Cardiac fibroblast (primary cell): ENCODE measurements at regions not wholly inside any gene's neighbourhood (a gene's known extent, or its start where the extent isn't known, plus 50 kb on each side); places are given as distances from the start of the nearest gene placed in this dataset.

ENCODE experiments used
- DNase-seq, 2 donors: peaks; one replicate each; pipeline versions ENCODE4 v3.0.0 to v3.0.0-alpha.2; 2010; ENCODE audit warnings: low read depth in 2 of 2
- H3K4me3 ChIP-seq, 2 donors: replicated peaks in 1 of 2; 1 replicate in 1 of 2; 2 replicates in 1 of 2; pipeline ENCODE4 v1.5.1; 2011; ENCODE audit warnings: low read depth in 2 of 2, low read length in 2 of 2, mild to moderate bottlenecking in 2 of 2, moderate library complexity in 1 of 2
- TF ChIP-seq, protein P1 (sequence below): IDR thresholded peaks from one replicate; pipeline ENCODE4 v1.5.1; 2011; ENCODE audit warnings: low read depth, mild to moderate bottlenecking, low read length, inconsistent platforms

DNA sequence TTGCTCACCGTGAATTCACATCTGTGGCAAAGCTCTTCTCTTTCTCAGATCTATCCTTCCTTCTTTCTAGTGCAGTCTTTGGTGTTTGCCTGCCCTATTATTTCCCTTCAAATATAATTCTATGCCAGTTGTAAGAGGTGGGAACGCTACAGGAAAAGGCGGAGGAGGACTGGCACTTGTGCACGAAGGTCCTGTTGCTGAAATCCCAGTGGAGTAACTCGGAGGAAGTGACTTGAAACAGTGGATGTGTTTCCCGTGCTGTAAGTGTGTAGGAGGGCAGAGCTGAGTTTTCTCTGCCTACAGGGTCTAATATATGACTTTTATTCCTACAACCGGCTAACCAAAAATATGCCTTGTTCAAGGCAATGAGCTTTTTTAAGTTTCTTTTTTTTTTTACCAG is 754.8 kb downstream of the QKI start:
- no peak overlapping the region for H3K4me3 ChIP-seq
- TF ChIP-seq, protein P1, sequence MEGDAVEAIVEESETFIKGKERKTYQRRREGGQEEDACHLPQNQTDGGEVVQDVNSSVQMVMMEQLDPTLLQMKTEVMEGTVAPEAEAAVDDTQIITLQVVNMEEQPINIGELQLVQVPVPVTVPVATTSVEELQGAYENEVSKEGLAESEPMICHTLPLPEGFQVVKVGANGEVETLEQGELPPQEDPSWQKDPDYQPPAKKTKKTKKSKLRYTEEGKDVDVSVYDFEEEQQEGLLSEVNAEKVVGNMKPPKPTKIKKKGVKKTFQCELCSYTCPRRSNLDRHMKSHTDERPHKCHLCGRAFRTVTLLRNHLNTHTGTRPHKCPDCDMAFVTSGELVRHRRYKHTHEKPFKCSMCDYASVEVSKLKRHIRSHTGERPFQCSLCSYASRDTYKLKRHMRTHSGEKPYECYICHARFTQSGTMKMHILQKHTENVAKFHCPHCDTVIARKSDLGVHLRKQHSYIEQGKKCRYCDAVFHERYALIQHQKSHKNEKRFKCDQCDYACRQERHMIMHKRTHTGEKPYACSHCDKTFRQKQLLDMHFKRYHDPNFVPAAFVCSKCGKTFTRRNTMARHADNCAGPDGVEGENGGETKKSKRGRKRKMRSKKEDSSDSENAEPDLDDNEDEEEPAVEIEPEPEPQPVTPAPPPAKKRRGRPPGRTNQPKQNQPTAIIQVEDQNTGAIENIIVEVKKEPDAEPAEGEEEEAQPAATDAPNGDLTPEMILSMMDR, result no peak
- no peak for DNase-seq

DNA sequence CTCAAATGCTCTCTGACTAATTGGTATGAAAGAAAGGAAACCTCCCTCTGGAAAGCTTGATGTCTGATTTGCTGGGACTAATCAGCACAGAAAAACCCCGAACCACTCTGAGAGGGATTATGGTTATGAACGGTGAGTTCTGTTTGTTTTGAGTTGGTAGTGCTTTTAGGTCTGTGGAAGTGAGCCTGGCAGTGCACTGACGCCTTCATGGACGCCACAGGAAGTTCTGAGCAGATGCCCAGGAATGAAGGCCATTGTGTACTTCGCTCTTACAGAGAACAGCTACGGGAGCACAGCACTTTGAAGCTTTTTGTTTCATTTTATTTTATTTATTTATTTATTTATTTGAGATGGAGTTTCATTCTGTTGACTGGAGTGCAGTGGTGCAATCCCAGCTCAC is 754.1 kb downstream of the QKI start:
- DNase-seq, result peak in 1 of 2 donors; percentile 27
- H3K4me3 ChIP-seq, result no peak overlapping the region
- TF ChIP-seq, protein P1, result no peak

DNA sequence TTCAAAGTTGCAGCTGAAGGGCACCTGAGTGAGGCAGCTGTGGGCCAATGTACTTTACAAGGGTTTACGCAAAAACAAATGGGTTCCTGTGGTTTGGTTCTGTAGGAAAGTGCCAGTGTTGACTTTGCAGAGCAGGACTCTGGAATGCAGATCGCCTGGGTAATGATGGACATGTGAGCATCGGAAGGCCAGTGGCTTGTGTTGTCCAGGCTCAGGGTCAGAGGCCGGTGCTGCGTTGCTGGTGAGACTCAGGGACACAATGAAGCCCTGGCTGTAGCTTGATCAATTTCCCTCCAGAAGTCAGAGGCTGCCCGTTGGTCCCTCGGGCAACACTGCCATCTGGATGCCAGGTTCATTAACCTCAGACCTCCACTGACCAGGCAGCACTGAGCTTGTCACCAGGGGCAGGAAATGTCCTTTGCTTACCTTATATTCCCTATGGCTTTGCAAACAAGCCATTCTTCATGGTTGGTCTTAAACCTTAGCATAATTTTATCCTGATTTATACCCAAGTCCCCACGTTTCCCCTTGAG is 753.4 kb downstream of the QKI start:
- DNase-seq, result no peak
- TF ChIP-seq, protein P1, result no peak

DNA sequence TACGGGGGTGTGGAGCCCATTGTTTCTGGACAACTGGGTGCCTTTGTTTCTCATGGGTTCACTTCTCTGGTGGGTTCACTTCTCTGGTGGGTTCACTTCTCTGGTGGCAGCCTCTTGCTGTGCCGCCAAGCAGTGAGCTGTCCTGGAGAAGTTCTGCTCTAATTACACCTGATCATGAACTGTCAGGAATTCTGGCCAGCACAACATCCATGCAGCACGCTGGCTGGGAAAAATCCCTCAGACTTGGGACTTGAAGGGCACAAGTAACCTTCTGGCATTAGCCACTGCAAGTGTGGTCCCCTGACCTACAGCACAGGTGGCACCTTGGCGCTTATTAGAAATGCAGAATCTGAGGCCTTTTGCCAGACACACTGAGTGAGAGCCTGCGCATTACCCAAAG is 752.5 kb downstream of the QKI start:
- DNase-seq, result no peak
- H3K4me3 ChIP-seq, result no peak overlapping the region
- TF ChIP-seq, protein P1, result no peak

More for the DNA sequence above, 753.4 kb downstream of the QKI start:
- no peak overlapping the region for H3K4me3 ChIP-seq

DNA sequence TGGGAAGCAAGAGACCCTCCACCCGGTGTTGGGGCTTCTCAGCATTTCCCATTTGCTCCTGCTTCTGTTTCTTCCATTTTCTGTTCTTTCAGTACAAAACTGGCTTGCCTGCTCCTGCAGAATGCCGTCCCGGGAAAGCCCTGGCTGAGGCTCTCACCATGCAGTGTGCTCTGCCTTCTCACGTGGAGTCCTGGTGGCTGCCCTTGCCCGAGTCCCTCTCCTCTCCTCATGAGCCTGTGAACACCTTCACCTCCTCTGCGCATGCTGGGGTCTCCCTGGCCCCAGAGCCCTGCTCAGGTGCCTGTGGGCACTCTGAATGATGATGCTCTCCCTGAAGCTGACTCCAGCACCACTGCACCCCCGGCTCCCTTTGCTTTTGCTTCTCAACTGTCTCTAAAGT is 752.0 kb downstream of the QKI start:
- TF ChIP-seq, protein P1, result no peak
- DNase-seq, result no peak
- H3K4me3 ChIP-seq, result no peak overlapping the region

DNA sequence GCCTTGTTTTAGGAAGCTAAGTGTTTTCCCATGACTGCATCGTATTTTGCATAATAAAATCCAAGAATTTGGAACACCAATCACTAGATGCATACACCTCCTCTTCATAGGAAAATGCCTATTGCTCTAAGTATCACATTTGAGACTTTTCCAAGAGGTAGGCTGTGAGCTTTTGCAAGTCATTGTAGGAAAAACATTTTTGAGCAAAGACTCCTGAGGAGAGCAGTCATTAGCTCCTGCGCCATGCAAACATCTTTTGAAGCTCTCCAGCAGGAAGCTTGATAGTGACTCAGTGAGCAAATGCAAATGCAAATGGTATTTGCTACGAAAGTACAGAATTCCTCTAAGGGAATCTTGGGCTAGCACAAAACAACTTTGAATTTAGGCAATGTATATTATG is 750.4 kb downstream of the QKI start:
- DNase-seq, result no peak
- TF ChIP-seq, protein P1, result no peak

DNA sequence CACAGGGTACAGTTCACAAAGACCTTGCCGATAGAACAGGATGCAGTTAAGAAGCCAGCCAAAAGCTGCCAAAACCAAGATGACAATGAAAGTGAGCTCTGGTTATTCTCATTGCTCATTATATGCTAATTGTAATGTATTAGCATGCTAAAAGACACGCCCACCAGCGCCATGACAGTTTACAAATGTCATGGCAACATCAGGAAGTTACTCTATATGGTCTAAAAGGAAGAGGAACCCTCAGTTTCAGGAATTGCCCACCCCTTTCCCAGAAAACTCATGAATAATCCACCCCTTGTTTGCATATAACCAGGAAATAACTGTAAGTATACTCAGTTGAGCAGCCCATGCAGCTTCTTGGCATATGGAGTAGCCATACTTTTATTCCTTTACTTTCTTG is 748.7 kb downstream of the QKI start:
- DNase-seq, result no peak

More for the DNA sequence above, 750.4 kb downstream of the QKI start:
- H3K4me3 ChIP-seq, result no peak overlapping the region

More for the DNA sequence above, 748.7 kb downstream of the QKI start:
- no peak overlapping the region for H3K4me3 ChIP-seq
- TF ChIP-seq, protein P1, result no peak
